DOHH2 (cell line): ENCODE measurements at regions not wholly inside any gene's neighbourhood (a gene's known extent, or its start where the extent isn't known, plus 50 kb on each side); places are given as distances from the start of the nearest gene placed in this dataset.

Source experiments
- EZH2phosphoT487 ChIP-seq: fragments of 200-600 bp; sonication (generic); IDR thresholded peaks from 2 replicates; pipeline ENCODE4 v1.6.1; 2017; ENCODE audit warnings: borderline replicate concordance, mild to moderate bottlenecking, antibody characterized with exemption, low read length, moderate library complexity, mixed read lengths
- TF ChIP-seq, protein P1 (sequence below): fragments of 200-600 bp; sonication (generic); IDR thresholded peaks from one replicate; pipeline ENCODE4 v1.5.1; 2014; ENCODE audit warnings: antibody characterized with exemption, mild to moderate bottlenecking, low read depth, low read length; ENCODE audit not compliant: poor library complexity, severe bottlenecking

DNA sequence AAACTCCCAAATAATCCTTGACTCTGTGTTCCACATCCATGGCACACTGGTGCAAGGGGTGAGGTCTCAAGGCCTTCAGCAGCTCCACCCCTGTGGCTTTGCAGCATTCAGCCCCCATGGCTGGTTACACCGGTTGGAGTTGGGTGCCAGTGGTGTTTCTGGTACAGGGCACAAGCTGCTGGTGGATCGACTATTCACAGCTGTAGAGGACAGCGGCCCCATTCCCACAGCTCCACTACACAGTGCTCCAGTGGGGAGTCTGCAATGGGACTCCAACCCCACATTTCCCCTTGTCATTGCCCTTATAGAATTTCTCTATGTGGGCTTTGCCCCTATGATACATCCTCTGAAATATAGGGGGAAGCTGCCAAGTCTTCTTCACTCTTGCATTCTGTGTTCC is 64.3 kb upstream of the SGO1 start:
- TF ChIP-seq, protein P1, sequence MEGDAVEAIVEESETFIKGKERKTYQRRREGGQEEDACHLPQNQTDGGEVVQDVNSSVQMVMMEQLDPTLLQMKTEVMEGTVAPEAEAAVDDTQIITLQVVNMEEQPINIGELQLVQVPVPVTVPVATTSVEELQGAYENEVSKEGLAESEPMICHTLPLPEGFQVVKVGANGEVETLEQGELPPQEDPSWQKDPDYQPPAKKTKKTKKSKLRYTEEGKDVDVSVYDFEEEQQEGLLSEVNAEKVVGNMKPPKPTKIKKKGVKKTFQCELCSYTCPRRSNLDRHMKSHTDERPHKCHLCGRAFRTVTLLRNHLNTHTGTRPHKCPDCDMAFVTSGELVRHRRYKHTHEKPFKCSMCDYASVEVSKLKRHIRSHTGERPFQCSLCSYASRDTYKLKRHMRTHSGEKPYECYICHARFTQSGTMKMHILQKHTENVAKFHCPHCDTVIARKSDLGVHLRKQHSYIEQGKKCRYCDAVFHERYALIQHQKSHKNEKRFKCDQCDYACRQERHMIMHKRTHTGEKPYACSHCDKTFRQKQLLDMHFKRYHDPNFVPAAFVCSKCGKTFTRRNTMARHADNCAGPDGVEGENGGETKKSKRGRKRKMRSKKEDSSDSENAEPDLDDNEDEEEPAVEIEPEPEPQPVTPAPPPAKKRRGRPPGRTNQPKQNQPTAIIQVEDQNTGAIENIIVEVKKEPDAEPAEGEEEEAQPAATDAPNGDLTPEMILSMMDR = no peak
- TF ChIP-seq EZH2phosphoT487 = no peak
